ENCODE measurements at regions not wholly inside any gene's neighbourhood (a gene's known extent, or its start where the extent isn't known, plus 50 kb on each side); places are given as distances from the start of the nearest gene placed in this dataset.

GRCh38 chr4:11342401-11342800 lies 86.3 kb downstream of the HS3ST1 start:
- DNase-seq = no peak

GRCh38 chr4:11341337-11342043 lies 87.2 kb downstream of the HS3ST1 start:
- DNase-seq = no peak

GRCh38 chr4:11338956-11339782 lies 89.5 kb downstream of the HS3ST1 start:
- DNase-seq = no peak

GRCh38 chr4:11337287-11337686 lies 91.4 kb downstream of the HS3ST1 start:
- DNase-seq = no peak

GRCh38 chr4:11336435-11336834 lies 92.3 kb downstream of the HS3ST1 start:
- no peak for DNase-seq

- DNase-seq = no peak
These were observed 93.8 kb downstream of the HS3ST1 start for GRCh38 chr4:11334887-11335286.

GRCh38 chr4:11328401-11328800 lies 100.3 kb downstream of the HS3ST1 start:
- no peak for DNase-seq

- no peak for DNase-seq
These were observed 102.7 kb downstream of the HS3ST1 start for GRCh38 chr4:11326021-11326420.

GRCh38 chr4:11323771-11324170 lies 104.9 kb downstream of the HS3ST1 start:
- DNase-seq = no peak

- DNase-seq = no peak
These were observed 115.3 kb downstream of the HS3ST1 start for GRCh38 chr4:11313157-11313943.

GRCh38 chr4:11312389-11312788 lies 116.3 kb downstream of the HS3ST1 start:
- DNase-seq = peak; percentile 27

GRCh38 chr4:11301075-11301660 lies 127.5 kb downstream of the HS3ST1 start:
- no peak for DNase-seq

- no peak for DNase-seq
These were observed 128.9 kb downstream of the HS3ST1 start for GRCh38 chr4:11299836-11300235.

GRCh38 chr4:11299016-11299415 lies 129.7 kb downstream of the HS3ST1 start:
- DNase-seq = no peak

- DNase-seq = no peak
These were observed 130.2 kb downstream of the HS3ST1 start for GRCh38 chr4:11298451-11298850.

GRCh38 chr4:11297627-11298026 lies 131.1 kb downstream of the HS3ST1 start:
- no peak for DNase-seq

GRCh38 chr4:11297201-11297600 lies 131.5 kb downstream of the HS3ST1 start:
- DNase-seq = no peak

- DNase-seq = no peak
These were observed 134.8 kb downstream of the HS3ST1 start for GRCh38 chr4:11293866-11294265.

- no peak for DNase-seq
These were observed 141.6 kb downstream of the HS3ST1 start for GRCh38 chr4:11287055-11287454.

GRCh38 chr4:11286533-11286932 lies 142.2 kb downstream of the HS3ST1 start:
- no peak for DNase-seq

- DNase-seq = no peak
These were observed 147.0 kb downstream of the HS3ST1 start for GRCh38 chr4:11281720-11282119.

GRCh38 chr4:11271263-11271662 lies 157.4 kb downstream of the HS3ST1 start:
- DNase-seq = no peak

- DNase-seq = no peak
These were observed 160.5 kb downstream of the HS3ST1 start for GRCh38 chr4:11268149-11268548.

Measured in T1000 (cell line).